Hematopoietic multipotent progenitor cell treated with erythropoietin and hydrocortisone succinate and interleukin-3 and kit ligand, for 6 days (in vitro differentiated cells): ENCODE measurements at regions not wholly inside any gene's neighbourhood (a gene's known extent, or its start where the extent isn't known, plus 50 kb on each side); places are given as distances from the start of the nearest gene placed in this dataset.
A peak's percentile ranks its signal among the peaks of the same experiment; 100 is the strongest.

Experiments used
- DNase-seq: peaks from one replicate; pipeline ENCODE4 v3.0.0-alpha.2; 2015

DNA sequence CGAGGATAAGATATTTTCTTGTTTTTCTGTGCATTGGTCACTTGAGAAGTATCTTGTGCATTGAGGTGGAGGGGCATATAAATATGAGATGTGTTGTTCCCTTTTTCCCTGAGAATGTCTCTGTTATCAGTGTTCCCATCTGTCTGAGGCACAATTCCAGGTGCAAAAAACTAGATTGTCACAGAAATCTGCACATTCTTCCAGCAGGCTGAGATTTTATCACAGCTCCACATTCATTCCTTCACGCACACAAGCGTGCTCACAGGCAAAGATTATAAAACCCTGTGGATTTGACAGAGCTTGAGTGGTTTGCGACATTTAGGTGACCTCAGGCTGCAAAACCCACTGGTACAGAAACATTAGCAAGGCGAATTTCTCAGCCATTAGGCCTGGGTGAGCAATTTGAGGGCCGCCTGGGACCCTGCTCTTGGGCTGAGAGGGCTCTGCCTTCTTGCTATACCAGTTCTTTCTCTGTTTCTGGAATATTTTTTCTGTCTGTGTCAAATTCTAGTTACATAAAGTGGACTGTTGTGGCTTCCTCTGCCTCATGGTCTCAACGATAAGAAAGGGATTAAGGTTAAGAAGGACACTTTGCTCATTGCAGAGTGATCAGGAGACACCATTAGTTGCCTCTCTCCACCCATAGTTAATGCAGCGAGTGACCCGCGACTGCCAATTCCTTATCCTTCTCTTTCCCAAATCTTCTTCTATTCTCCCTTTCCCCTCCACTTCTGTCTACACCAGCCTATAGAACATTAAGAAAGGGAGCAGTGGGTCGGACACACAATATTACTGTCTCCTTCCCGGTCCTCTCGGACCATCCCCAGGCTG is 86.7 kb upstream of the C1QTNF7 start:
- DNase-seq = no peak

DNA sequence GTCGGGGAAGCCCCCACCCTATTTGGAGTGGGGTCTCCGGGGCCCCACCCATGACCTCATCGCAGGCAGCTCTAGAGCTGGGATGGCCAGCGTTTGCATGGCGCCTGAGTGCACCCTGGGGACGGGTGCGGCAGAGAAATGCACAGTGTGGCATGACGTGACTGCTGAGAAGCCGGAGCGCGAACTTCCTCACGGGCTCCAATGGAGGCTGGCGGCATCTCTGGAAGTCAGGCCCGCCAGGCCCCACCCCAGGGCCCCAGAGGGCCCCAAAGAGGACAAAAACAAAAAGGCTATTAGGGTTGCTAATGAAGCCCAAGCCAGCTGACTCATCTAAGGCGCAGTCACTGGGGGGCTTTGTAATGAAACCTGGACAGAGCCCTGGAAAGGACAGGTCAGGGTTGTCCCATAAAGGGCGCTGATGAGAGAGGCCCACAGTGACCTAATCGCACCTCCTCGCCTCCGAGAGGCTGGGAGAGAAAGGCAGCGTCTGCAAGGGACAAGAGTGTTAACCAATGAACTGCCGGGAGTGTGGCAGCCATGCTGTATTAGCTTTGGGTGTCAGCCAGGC is 86.0 kb upstream of the C1QTNF7 start:
- DNase-seq = no peak

DNA sequence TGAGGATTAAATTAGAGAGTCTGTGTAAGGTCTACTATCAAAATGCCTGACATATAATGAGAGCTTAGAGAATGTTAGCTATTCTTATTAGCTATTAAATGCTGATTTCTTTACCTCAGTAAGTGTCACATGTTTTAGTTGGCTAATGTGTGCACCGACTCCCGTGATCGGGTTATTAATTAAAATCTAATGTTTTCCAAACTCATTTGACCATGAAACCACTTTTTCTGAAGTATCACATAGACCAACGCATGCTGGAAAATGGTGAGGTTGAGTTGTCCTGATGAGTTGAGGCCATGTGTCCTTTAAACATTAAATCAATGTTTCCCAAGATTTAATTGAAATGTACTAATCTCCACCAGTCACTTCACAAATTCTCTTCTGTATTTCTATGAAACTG is 84.8 kb upstream of the C1QTNF7 start:
- no peak for DNase-seq

DNA sequence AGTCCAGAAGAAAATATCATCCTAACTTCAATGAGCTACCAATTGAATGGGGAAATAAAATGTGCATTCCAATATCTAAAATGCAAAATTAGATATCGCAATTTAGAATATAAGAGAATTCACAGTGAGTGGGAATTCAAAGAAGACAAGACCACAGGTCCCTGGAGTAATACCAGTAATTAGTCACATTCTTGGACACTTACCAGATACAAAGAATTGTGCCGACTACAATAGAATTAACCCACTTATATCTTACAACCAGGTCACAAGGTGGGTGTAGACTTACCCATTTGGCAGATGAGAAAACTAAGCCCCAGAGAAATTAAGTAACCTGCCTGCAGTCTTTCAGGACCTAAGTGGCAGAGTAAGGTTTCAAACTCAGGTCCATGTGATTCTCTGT is 84.3 kb upstream of the C1QTNF7 start:
- DNase-seq = no peak

DNA sequence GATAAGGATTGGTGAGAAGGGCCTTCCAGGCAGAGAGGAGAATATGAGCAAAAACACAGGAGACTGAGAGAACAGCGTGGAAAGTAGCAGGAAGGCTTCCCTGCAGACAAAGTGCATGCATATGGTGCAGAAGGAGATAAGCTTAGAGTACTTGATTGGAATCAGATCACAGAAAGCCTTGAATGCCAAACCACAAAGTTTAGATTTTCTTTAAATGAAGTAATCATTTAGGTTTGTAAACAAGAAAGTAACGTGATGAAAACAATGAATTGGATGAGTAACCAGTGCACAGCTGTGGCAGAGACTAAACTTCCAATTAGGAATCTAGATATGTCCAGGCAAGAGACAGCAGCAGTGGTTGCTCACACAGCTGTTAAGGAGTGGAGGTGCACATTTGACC is 83.8 kb upstream of the C1QTNF7 start:
- DNase-seq = no peak

DNA sequence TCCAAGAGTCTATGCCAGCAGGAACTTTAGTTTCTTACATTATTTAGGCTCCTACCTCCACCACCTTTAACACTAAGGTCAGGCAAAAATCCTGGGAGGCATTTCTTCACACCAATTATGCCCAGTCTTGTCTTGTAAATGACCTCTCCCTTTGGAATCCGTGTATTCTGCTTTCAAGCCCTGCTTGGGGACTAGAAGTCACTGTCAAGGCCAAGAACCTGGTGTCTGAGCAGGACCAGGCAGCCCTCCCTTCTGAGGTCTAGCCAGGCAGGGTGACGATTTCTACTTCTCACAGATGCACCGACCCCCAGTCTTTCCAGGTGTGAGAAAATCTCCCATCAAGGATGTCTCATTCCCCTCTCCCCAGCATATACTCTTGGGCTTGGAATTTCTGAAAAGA is 82.7 kb upstream of the C1QTNF7 start:
- no peak for DNase-seq

DNA sequence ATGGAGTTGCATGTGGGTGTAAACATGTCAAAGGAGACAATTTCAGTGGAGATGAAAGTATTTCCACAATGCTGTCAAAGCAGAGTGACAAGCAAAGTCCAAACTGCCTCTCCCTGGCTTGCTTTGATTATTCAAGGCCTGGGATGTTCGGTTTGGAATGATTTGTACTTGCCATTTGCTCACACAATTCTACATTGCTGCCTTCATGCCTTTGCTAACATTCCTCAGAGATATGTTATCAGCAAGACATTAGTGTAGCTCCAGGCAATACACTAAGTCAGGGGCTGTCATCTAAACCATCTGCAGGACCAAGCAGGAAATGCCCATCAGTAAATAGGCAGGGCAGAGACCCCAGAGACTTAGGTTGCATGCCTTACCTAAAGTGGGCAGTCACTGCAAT is 79.6 kb upstream of the C1QTNF7 start:
- DNase-seq = no peak

DNA sequence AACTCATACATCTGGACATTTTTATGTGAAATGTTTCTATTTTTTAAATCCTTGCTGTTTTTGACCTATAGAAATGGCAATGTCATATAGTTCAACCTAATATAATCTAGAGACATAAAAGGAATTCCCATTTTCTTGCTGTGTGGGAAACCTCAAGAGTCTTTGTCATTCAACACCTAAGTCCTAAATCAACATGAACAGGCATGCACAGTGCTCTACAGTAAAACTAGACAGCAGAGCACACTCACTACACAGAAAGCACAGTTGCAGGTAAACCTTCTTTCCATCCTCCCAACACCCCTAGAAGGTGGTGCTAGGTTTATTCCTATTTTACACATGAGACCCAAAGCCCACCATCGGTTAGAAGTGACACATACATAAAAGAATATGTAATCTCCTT is 79.1 kb upstream of the C1QTNF7 start:
- DNase-seq = no peak

DNA sequence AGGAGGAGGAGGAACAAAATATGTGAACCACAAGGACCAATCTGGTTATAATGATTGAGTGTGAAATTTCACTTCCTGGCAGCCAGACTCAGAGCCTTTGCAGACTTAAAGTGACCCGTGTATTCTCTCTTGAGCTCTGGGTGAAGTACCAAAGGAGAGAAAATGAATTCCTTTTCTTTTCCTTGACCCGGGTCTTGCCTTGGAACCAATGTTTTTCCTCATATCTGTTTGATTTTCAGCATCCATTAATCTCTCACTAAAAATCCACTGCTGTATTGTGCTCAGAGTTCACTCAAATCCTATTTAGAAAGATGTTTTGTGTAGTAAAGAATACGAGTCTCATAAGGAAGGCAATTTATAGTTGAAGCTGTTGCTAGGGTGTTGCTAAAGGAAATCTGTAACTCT is 78.3 kb upstream of the C1QTNF7 start:
- no peak for DNase-seq

DNA sequence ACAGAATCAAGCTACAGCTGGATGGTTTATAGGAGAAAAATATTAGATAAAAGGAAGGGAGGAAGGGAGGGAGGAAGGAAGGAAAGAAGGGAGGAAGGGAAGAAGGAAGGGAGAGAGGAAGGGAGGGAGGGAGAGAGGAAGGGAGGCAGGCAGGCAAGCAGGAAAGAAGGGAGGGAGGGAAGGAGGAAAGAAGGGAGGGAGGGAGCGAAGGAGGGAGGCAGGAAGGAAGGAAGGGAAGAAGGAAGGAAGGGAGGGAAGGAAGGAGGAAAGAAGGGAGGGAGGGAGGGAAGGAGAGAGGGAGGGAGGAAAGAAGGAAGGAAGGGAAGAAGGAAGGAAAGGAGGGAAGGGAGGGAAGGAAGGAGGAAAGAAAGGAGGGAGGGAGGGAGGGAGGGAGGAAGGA is 77.9 kb upstream of the C1QTNF7 start:
- DNase-seq = no peak

DNA sequence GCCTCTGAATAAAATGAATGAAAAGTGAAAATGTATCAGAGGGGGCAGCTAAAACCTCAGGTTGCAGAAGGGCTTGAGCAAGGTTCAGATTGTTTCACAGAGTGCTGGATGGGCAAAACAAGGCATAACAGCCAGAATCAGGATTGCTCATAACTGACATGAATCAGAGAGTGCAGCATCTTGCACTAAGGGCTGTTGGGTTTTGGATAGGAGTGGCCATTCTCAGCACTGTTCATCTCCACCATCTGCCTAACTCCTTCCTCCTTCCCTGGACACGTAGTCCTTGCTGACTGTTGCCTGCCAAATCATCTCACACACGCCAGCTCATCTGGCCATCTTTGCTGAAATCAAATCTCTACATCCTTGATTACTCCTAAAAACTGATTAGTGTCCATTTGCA is 75.3 kb upstream of the C1QTNF7 start:
- DNase-seq = no peak

DNA sequence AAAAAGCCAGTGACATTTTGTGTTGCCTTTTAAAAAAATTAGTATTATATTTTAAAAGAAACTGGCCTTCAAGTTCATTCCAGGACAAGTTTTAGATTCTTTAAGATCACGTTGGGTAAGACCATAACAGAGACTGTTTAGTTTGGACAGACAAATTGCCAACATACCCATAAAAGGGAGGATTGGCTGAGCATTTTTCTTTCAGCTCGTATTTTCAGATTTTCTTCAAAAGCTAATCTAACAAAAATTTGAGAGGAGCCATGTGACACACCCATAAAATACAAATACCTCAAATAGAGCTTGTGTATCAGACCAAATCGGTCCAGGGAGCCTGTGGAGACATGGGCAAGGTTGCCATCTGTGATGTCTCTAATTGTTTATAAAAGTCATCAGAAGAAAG is 74.6 kb upstream of the C1QTNF7 start:
- DNase-seq = no peak

DNA sequence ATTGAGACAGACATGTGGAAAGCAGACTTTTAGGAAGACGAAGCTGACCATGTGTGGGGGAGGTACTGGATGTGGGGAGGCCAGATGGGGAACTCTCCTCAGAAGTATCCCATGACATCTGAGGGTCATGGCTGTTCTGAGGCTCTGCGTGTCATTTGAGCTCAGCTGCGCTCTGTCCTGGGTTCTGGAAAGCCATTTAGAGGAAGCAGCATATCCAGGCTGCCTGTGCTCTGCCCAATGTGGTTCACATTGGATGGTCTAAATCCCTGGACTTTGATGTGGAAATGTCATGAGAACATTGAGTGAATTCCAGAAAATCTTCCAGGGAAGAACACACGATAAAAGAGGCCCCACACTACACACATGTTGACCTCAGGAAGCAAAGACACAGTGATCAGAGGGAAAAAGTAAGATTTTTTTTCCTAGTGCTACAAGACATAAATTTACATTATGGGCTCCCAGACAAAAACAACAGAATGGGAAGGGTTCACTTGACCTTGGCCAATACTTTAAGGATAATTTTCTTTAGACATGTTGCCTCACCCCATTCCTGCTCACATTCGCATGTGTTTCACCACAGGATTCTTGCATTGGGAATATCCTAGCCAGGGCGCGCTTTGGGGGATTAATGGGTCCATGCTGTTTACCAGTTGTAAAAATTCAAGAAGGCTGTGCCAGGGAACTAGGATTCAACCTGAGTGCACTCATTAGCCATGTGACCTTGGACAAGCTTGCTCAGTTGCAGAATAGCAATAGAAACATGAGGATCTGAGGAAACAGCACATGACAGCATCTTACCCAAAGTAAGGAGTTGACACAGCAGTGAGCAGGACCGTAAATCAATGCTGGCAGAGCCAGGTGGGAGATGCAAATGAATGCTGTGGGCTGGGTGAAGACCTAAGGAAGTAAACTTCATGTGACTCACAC is 73.2 kb upstream of the C1QTNF7 start:
- no peak for DNase-seq

DNA sequence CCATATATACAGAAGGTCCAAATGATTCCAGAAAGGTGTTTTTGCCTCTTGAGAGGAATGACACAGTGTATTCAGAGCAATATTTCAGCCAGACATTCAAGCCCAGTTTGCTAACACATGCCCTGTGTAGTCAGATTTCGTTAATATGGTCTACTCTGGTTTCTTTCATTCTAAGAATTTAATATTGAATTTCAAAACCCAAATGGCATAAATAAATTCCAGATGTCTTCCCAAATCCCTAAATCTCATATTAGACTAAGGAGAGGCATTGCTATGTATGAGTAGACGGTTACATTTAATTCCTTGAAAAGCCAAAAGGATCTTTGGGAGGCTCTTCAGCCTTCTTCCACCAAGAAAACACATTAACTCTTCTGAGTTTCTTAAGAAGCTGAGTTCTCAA is 66.3 kb upstream of the C1QTNF7 start:
- DNase-seq = no peak

DNA sequence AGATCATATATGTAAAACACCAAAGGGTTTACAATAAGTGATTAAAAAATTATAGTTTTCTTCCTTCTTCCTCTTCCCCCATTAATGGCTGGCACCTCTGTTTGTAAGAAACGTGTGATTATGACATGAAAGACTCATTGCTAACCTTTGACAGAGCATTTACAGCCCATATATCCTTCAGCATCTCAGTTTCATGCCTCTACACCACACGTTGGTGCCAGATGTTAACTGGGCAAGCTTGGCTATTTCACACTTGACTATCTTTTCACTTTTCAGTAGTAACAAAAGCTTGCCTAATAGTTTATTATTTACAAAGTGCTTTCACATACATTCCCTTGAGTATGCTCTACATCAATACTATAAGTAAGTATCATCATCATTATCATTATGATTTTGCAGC is 65.3 kb upstream of the C1QTNF7 start:
- DNase-seq = no peak

DNA sequence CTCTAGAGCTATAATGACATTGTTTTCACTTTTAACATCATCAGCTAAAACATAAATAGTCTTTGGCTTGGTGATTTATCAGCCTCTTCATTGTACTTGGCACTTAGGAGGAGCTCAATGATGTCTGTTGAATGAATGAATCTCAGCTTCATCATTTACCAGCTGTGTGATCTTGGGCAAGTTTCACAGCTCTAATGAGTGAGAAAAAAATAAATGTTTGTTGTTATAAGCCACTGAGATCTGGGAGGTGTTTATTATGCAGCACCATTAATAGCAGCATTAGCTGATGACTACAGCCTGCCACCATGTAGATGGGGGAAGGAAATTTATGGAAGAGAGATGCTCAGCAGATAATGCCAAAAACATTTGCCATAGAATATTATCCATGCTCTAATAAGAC is 63.6 kb upstream of the C1QTNF7 start:
- DNase-seq = no peak

DNA sequence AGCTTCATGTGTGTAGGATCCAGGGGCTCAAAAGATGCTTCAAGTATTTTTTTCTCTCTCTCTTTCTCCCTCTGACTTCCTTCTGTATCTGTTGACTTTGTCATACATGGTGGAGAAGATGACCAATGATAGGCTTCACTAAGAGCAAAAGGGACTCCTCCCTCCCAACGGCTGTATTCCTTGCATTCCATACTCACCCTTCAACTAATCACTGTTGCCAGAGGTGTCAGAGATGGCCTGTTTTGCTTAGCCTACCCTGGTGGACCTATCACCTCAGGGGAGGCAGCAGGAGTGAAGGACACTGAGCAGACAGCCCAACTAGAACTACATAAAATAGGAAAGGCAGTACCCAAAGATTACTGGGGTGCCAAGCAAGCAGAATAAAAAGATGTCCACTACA is 62.2 kb upstream of the C1QTNF7 start:
- DNase-seq = no peak

DNA sequence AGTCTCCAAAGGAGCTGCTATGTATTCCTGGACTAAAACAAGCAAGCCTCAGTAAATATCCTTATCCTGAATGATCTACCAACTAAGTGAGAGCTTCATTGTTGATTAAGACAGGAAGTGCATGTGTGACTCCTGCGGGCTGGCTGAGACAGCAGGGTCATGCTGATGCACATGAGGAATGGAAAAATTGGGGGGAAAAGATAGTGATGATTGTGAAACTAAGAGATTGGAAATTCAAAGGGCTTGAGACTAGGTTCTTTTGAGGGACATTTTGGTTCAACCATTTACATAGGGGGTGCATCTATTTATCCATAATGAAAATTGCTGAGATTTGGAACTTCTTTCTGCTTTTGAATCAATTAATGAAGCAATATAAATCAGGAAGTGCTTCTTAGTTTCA is 61.1 kb upstream of the C1QTNF7 start:
- DNase-seq = no peak

DNA sequence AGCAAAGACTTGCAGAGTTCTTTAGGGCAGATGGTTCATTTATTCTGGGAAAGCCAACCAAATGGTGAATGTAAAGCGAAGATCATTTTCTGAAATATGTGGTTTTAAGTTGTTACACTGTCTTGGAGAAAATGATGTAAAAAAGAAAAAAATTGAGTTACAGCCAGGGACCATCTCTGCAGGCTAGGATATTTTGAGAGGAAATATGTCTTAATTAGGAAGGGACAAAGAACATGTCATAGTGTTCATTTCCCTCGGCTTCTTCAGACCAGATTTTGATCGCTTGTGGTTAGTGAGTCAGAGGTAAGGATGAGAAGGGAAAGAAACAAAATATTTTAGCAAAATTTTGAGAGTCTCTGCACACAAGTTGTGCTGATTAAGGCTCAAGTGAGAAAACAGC is 59.0 kb upstream of the C1QTNF7 start:
- peak; percentile 24 for DNase-seq

DNA sequence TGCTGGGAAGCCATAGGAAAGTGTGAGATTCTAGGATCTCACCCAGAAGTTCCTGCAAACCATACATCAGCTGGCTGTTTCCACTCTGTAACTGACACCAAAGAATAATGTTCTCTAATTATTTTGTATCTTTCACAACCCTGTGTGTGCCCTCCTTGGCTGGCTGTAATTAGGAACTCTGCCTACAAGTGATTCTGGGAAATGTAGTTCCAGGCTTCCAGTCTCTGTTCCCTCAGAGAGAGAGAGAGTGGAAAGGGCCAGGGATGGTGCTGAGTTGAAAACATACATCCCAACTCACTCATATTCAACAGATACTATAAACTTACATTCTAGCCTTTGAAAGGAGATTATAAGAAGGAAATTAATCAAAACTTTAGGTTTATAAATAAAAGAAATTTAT is 57.5 kb upstream of the C1QTNF7 start:
- no peak for DNase-seq

DNA sequence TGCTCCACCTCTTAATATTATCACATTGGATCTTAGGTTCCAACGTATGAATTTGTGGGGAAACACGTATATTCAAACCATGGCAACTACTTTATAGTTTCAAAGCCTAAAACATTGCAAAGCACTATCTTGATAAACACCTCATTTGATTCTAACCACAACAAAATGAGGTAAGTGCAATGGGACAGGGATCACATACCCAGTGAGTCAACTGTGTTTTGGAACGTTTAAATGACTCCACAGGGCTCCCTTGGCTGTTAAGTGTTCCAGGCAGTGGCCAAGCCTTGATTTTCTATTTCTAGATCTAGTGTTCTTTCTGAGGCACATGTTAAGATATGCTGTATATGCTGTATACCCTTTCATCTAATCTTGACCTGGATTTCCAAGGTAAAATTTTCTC is 54.5 kb upstream of the C1QTNF7 start:
- DNase-seq = no peak

DNA sequence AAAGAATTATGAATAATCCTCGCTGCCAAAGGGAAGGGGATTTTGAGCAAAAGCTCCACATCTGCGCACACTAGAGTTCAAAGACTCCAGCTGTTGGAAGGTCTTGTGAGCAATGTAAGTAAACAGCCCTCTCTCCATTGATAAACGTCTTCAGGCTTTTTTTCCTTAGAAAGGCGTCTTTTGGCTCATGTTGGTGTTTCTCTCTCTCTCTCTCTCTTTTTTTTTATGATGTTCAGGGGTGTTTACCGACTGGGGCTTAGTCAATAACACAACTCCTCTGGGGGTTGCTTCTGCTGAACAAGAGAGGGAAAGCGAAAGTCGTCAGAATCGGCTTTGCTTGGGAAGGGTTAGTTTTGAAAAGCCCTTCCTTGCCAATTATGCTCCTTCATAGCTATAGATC is 53.2 kb upstream of the C1QTNF7 start:
- DNase-seq = no peak

DNA sequence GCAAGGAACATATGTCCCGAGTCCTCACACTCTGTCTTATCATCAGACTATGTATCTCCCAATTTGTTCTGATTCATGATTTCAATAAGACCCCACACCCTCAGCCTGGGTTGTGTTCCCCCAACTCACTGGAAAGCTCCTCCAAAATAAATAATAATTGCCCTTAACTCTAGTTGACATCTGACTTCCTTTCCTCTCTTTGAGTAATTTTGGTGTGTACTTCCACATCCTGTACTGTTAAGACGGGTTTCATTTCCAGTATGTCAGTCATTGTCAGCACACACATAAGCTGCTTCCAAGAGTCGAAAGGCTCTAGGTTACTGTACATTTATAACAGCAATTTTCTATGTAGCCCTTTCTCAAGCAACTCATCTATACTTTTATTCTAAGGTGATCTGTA is 52.2 kb upstream of the C1QTNF7 start:
- no peak for DNase-seq

DNA sequence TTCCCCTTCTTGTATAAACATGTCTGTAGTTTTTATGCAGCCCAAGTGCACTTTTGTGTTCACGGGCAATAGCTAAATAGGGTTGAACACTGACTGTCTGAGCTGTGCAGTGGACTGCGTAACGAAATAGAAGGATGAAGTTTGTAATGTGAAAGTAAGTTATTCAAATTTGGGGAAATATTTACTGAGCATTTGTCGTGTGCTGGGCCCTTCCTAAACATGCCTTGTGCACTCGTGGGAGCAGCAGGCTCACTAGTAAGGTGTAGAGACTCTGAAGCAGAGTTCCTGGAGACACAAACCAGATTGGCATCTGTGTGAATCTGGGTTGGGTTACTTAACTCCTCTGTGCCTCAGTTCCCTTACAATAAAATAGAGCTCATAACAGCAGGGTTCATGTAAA is 51.7 kb upstream of the C1QTNF7 start:
- no peak for DNase-seq
